Heart left ventricle (tissue), 16 donors: ENCODE measurements at regions not wholly inside any gene's neighbourhood (a gene's known extent, or its start where the extent isn't known, plus 50 kb on each side); places are given as distances from the start of the nearest gene placed in this dataset.

Experiments
- ATAC-seq, 4 donors: fragments of 200-7000 bp; cut with Tn5 transposase; one replicate each; pipeline ENCODE4 v1.9.1; 2020 to 2022; ENCODE audit warnings: moderate library complexity in 4 of 4, mild to moderate bottlenecking in 3 of 4, moderate number of reproducible peaks in 1 of 4
- DNase-seq, 5 donors: peaks; one replicate each; pipeline ENCODE4 v3.0.0-alpha.2; 2020
- H3K27ac ChIP-seq, 12 donors: fragments of 200-600 bp; sonication (generic) in 4 of 12; one replicate each; pipeline versions ENCODE4 v1.5.0 to v1.8.0; 2016 to 2022; ENCODE audit warnings: mild to moderate bottlenecking in 2 of 12
- H3K27me3 ChIP-seq, 9 donors: fragments of 200-600 bp; sonication (generic) in 2 of 9; one replicate each; pipeline versions ENCODE4 v1.5.1 to v1.8.0; 2016 to 2022; ENCODE audit warnings: mild to moderate bottlenecking in 3 of 9
- H3K36me3 ChIP-seq, 9 donors: fragments of 200-600 bp; sonication (generic) in 2 of 9; one replicate each; pipeline versions ENCODE4 v1.5.0 to v1.8.0; 2018 to 2022; ENCODE audit warnings: mild to moderate bottlenecking in 2 of 9
- H3K4me1 ChIP-seq, 12 donors: fragments of 200-600 bp; sonication (generic) in 4 of 12; one replicate each; pipeline versions ENCODE4 v1.5.0 to v1.8.0; 2016 to 2022; ENCODE audit warnings: mild to moderate bottlenecking in 3 of 12
- H3K4me3 ChIP-seq, 12 donors: fragments of 200-600 bp; sonication (generic) in 4 of 12; one replicate each; pipeline versions ENCODE4 v1.5.0 to v1.8.0; 2017 to 2022; ENCODE audit warnings: mild to moderate bottlenecking in 9 of 12, moderate library complexity in 4 of 12
- H3K9me3 ChIP-seq, 12 donors: fragments of 200-600 bp; sonication (generic) in 4 of 12; one replicate each; pipeline versions ENCODE4 v1.5.0 to v1.8.0; 2016 to 2022; ENCODE audit warnings: mild to moderate bottlenecking in 1 of 12
- POLR2A ChIP-seq, 2 donors: fragments of 450-650 bp; IDR thresholded peaks; one replicate each; pipeline ENCODE4 v1.6.1; 2017; ENCODE audit warnings: antibody characterized with exemption in 2 of 2, mild to moderate bottlenecking in 2 of 2, moderate library complexity in 2 of 2
- WGBS, 4 donors: extraction: QIAGEN DNeasy Blood & Tissue Kit in 2 of 4; methylation state at CpG; one replicate each; pipeline versions ENCODE4 v1.1.5 to v1.1.7; 2013 to 2018; 5-methylcytosine and 5-hydroxymethylcytosine counted together
- intact Hi-C, 10 donors: fragments of 100-400 bp; cut with DNase I; formaldehyde crosslinking; loops; one replicate each; pipeline versions ENCODE4 v1.11.1 to v1.14.2; 2022
- TF ChIP-seq, protein P1 (sequence below), 12 donors: fragments of 200-600 bp; sonication (generic) in 4 of 12; IDR thresholded peaks; one replicate each; pipeline versions ENCODE4 v1.5.0 to v1.8.0; 2018 to 2022; ENCODE audit warnings: antibody characterized with exemption in 12 of 12, mild to moderate bottlenecking in 5 of 12
- donor health status: ischemic (EF 13 %, LVEDD 7.1; RV severe dilation, severe dysfunction).
- donor health status: healthy with polysubstance abuse.
- donor health status: DM: no; HTN: yes; CAD: no.
- donor health status: DM: no; HTN: no; CAD: no.
- donor health status: ischemic (EF 25% LVEDD 6.9; RV normal size, moderate dysfunction).
- donor health status: ischemic (EF 25% LVEDD 5.7; RV mildly dilated, moderate dysfunction).
- donor health status: healthy.
- donor health status: DM: yes; HTN: yes; CAD: no.
- donor health status: ischemic (EF 35%, LVEDD 5.7; RV mildly dilated, moderate dysfunction).
- donor health status: nonischemic (EF 11% LVEDD 7.7; RV severe dilation, severe dysfunction).
- donor health status: DM: yes; HTN: yes; CAD: no.
- donor health status: PGD.
- donor health status: ischemic (EF 29% LVEDD 5.4; RV normal size, mild dysfunction).
- donor health status: nonischemic (EF 23%, LVEDD 6.1; RV moderate dilation, normal function).

DNA sequence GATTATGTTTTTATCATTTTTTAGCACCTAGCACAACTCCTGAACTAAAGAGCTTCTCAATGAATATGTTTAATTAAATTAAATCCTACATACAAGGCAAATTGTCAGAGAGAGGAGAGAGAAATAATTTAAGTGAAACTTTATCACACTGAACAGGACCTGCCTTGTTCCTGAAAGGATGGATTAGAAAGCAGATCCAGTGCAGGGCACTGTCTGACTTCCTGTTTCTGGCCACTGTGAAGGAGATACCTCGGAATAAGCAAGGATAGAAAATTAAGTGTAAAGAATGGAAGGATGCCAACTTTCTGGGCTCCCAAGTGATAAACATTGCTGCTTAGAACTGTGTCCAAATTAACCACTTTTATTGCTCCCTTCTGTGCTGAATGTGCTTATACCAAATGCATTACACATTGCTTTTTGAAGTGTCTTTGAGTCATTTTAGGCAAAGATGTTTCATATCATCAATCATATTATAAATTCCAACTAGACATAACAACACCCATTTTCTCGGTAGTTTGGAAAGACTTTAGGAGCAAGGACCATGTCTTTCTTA, 89.1 kb upstream of the SPDL1 start:
- 17 to 27% (median 22%) methylated on average over 2 of the region's 2 CpGs for WGBS, 4 donors
- H3K27ac ChIP-seq = no peak overlapping the region
- DNase-seq = no peak

GRCh38 chr5:169474226-169474625, 109.3 kb upstream of the SPDL1 start:
- Histone ChIP-seq H3K4me1 (no peaks in the 10 kb centered on the region), H3K4me3 (no peak overlapping the region), H3K27me3 (peaks cover 0 to 5% (median 0%) of the 10 kb centered on the region in 9 donors), H3K36me3 (no peaks in the 10 kb centered on the region), H3K9me3 (peaks cover 0 to 8% (median 0%) of the 10 kb centered on the region in 12 donors), H3K27ac (no peak overlapping the region)
- intact Hi-C loops = no loop called here
- TF ChIP-seq, protein P1, sequence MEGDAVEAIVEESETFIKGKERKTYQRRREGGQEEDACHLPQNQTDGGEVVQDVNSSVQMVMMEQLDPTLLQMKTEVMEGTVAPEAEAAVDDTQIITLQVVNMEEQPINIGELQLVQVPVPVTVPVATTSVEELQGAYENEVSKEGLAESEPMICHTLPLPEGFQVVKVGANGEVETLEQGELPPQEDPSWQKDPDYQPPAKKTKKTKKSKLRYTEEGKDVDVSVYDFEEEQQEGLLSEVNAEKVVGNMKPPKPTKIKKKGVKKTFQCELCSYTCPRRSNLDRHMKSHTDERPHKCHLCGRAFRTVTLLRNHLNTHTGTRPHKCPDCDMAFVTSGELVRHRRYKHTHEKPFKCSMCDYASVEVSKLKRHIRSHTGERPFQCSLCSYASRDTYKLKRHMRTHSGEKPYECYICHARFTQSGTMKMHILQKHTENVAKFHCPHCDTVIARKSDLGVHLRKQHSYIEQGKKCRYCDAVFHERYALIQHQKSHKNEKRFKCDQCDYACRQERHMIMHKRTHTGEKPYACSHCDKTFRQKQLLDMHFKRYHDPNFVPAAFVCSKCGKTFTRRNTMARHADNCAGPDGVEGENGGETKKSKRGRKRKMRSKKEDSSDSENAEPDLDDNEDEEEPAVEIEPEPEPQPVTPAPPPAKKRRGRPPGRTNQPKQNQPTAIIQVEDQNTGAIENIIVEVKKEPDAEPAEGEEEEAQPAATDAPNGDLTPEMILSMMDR (IDR thresholded peaks at IDR 0.05) = no peak
- no peak for TF ChIP-seq POLR2A (IDR thresholded peaks at IDR 0.05)
- no peak for ATAC-seq
- 53 to 66% (median 60%) methylated on average over 3 of the region's 3 CpGs for WGBS, 4 donors
- DNase-seq = no peak

More for the DNA sequence above, 89.1 kb upstream of the SPDL1 start:
- H3K36me3 ChIP-seq = no peaks in the 10 kb centered on the region
- no peaks in the 10 kb centered on the region for H3K9me3 ChIP-seq
- intact Hi-C loops = no loop called here
- TF ChIP-seq, protein P1 (IDR thresholded peaks at IDR 0.05) = no peak
- no peak for TF ChIP-seq POLR2A (IDR thresholded peaks at IDR 0.05)
- H3K27me3 ChIP-seq = peaks cover 0 to 8% (median 0%) of the 10 kb centered on the region in 9 donors
- no peak for ATAC-seq
- no peaks in the 10 kb centered on the region for H3K4me1 ChIP-seq
- no peak overlapping the region for H3K4me3 ChIP-seq

DNA sequence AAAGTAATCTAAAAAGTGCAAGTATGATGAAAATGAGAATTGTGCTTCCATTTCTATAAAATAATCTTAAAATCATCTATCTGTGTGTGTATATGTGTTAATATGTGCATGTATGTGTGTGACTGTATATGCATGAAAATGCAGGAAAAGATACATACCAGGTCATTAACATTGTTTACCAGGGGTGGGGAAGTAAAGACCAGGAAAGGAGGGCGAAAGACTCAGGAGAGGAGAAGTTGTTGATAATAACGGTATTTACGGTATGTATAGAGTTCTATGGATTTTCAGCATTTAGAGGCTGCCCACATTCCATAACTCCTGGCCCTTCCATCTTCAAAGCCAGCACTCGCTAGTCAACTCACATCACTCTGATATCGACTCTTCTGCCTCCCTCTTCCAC, 111.0 kb upstream of the SPDL1 start:
- DNase-seq = no peak
- intact Hi-C loops = no loop called here
- no peaks in the 10 kb centered on the region for H3K36me3 ChIP-seq
- no peak overlapping the region for H3K4me3 ChIP-seq
- peaks cover 0 to 8% (median 0%) of the 10 kb centered on the region in 12 donors for H3K9me3 ChIP-seq
- no peak overlapping the region for H3K27ac ChIP-seq
- ATAC-seq = no peak
- WGBS, 4 donors = 53 to 86% (median 68%) methylated on average over 5 of the region's 5 CpGs
- peaks cover 0 to 5% (median 0%) of the 10 kb centered on the region in 9 donors for H3K27me3 ChIP-seq
- TF ChIP-seq, protein P1 (IDR thresholded peaks at IDR 0.05) = no peak
- no peak for TF ChIP-seq POLR2A (IDR thresholded peaks at IDR 0.05)
- no peaks in the 10 kb centered on the region for H3K4me1 ChIP-seq

GRCh38 chr5:169471021-169471420, 112.6 kb upstream of the SPDL1 start:
- Histone ChIP-seq H3K4me3 (no peak overlapping the region), H3K4me1 (no peaks in the 10 kb centered on the region), H3K27ac (no peak overlapping the region), H3K36me3 (no peaks in the 10 kb centered on the region), H3K9me3 (peaks cover 0 to 5% (median 0%) of the 10 kb centered on the region in 12 donors), H3K27me3 (peaks cover 0 to 5% (median 0%) of the 10 kb centered on the region in 9 donors)
- TF ChIP-seq POLR2A (IDR thresholded peaks at IDR 0.05) = no peak
- TF ChIP-seq, protein P1 (IDR thresholded peaks at IDR 0.05) = no peak
- intact Hi-C loops = no loop called here
- no peak for ATAC-seq
- DNase-seq = no peak
- WGBS, 4 donors = 73 to 86% (median 80%) methylated on average over 4 of the region's 4 CpGs
